ENCODE measurements at regions not wholly inside any gene's neighbourhood (a gene's known extent, or its start where the extent isn't known, plus 50 kb on each side); places are given as distances from the start of the nearest gene placed in this dataset.

DNA sequence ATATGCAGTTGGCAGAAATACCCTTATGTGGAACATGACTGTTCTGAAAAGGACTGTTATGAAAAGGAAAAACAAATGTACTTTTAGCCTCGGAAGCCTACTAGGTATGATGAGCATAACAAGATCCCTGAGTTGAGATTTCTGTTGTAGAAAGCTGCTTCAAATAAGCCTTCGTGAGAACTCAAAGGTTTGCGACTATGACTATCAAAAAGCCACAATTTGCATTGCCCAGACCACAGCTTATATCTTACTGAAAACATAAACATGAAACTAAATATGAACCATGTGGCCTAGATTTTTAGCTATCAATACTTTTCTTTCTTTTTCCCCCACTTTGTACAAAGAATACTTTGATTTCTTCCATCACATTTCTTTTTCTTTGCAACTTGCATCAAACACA, 398.2 kb upstream of the LCORL start:
- TF ChIP-seq POLR2A (IDR thresholded peaks at IDR 0.05) (no peak), POLR2AphosphoS5 (IDR thresholded peaks at IDR 0.05) (no peak)
- TF ChIP-seq, protein P1, sequence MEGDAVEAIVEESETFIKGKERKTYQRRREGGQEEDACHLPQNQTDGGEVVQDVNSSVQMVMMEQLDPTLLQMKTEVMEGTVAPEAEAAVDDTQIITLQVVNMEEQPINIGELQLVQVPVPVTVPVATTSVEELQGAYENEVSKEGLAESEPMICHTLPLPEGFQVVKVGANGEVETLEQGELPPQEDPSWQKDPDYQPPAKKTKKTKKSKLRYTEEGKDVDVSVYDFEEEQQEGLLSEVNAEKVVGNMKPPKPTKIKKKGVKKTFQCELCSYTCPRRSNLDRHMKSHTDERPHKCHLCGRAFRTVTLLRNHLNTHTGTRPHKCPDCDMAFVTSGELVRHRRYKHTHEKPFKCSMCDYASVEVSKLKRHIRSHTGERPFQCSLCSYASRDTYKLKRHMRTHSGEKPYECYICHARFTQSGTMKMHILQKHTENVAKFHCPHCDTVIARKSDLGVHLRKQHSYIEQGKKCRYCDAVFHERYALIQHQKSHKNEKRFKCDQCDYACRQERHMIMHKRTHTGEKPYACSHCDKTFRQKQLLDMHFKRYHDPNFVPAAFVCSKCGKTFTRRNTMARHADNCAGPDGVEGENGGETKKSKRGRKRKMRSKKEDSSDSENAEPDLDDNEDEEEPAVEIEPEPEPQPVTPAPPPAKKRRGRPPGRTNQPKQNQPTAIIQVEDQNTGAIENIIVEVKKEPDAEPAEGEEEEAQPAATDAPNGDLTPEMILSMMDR (IDR thresholded peaks at IDR 0.05): no peak
